Peyer's patch (tissue), 4 donors: ENCODE measurements at regions not wholly inside any gene's neighbourhood (a gene's known extent, or its start where the extent isn't known, plus 50 kb on each side); places are given as distances from the start of the nearest gene placed in this dataset.

ENCODE experiments used
- CTCF ChIP-seq, 6 experiments: fragments of 450-650 bp in 4 of 6; fragments of 200-600 bp in 2 of 6; sonication (generic) in 1 of 6; IDR thresholded peaks; one replicate each; pipeline ENCODE4 v1.5.1; 2017 to 2019; ENCODE audit warnings: antibody characterized with exemption in 6 of 6, mild to moderate bottlenecking in 3 of 6, moderate library complexity in 1 of 6
- POLR2A ChIP-seq, 2 donors: fragments of 450-650 bp; IDR thresholded peaks; one replicate each; pipeline ENCODE4 v1.5.1; 2017; ENCODE audit warnings: antibody characterized with exemption in 2 of 2, mild to moderate bottlenecking in 2 of 2, moderate library complexity in 2 of 2

- TF ChIP-seq CTCF (IDR thresholded peaks at IDR 0.05) (no peak), POLR2A (IDR thresholded peaks at IDR 0.05) (no peak)
Measured at GRCh38 chr13:31978021-31978420, 53.6 kb upstream of the FRY start.
